GM19463 (cell line): ENCODE measurements at regions not wholly inside any gene's neighbourhood (a gene's known extent, or its start where the extent isn't known, plus 50 kb on each side); places are given as distances from the start of the nearest gene placed in this dataset.

Source experiments
- ATAC-seq: cut with Tn5 transposase; IDR thresholded peaks from one replicate; pipeline ENCODE4 v1.9.1; 2021; ENCODE audit warnings: mild to moderate bottlenecking, moderate library complexity; ENCODE audit not compliant: unreplicated experiment

DNA sequence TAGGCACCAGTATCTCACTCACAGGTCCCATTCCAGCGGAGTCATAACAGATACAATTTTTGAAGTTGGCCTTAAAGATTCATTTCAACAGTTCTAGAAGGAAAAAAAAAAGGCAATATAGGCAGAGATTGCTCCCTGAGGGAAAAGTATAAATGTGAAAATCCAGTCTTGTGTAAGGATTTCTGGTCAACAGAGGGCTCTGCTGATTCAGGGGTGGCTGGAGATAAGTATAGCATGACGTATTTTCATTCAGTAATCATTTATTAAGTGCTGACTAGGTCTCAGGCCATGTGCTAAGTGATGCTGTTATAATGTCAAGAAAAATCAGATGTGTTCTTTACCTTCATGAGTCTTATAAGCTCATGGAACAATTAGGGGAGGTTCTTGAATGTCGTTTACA lies 377.3 kb upstream of the MEF2C start:
- no peak for ATAC-seq

DNA sequence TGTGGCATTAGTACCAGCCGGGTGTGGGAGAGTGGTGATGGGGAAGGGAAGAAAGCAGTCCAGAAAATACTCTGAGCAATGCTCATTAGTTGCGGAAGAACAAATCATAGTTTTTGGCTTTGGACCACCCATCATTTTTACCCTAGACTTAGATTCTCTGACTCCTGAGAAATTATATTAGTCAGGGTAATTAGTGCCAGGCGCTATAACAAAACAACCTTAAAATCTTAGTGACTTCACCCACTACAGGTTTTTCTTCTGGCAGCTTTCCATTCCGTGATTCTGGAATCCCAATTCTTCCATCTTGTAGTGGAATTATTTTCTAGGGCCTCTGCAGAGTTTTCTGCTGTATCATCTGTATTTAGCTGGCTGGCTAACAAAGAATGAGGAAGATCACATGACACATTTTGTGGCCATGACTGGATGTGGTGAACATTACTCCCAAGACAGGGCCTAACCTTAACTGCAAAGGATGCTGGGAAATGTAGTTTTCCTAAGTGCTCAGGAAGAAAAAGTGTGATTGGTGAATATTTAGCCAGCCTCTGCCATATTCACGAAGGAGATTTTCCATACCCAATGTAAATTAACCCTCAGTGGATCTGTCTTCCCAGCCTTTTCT lies 373.0 kb upstream of the MEF2C start:
- ATAC-seq, result no peak

DNA sequence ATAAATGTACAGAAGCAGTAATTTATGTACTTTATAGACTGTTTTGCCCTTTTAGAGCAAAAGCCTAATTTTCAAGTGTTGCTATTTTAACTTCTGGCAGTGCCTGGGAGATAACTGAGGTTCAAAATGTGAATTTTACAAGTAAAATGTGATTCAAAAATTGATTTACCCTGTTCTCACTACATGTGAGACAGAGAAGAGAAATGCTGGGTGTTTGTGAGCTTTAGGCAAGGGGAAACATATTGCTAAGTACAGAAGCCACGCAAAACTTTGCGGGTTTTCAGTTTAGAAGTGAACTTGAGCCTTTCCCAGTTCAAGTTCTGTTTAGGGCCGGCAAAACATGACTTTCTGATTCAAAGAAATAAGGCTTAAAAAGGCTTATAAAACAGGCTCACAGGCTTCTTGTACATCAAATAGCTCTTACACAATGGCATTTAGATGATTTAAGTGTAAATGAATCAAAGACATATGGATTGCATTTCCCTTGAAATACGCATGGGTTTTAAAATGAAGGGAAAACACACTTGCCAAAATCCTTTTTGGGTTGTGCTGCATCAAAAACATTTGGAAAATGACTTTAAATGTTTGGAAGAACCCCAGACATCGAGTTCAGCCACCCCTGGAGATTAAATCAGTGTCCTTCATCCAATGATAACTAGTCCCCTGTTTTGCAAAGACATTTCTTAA lies 370.8 kb upstream of the MEF2C start:
- ATAC-seq, result no peak

DNA sequence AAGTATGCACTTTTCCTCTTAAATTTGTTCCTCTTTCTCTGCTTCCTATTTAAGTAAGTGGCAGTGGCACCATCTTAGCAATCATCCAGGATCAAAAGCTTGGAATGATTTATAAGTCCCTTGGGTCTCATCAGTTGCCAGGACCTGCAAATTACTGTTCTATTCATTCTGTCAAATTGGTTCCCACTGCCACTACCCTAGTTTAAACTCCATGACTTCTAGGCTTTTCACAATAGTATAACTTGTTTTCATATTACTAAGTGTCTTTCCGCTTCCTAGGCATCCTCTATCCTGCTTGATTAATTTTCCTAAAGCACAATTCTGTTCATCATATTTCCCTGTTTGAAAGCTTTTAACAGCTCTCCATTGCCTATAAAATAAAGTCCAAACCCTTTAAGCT lies 363.9 kb upstream of the MEF2C start:
- ATAC-seq, result no peak

DNA sequence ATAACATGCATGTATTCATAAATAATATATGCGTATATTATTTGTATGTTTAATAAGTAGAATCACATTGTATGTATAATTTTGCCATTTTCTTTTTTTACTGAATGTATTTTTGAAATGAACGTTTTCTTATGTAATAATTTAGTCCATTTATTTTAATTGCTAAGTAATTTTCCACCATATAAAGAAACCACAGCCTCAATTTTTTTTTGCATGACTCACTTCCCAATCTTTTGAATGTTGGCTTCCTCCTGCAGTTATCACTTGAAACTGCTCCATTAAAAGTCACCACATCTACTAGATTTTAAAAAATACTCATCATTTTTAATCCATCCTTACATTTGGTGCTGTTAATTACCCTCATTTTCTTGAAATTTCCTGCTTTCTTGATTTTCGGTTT lies 363.3 kb upstream of the MEF2C start:
- ATAC-seq, result no peak

DNA sequence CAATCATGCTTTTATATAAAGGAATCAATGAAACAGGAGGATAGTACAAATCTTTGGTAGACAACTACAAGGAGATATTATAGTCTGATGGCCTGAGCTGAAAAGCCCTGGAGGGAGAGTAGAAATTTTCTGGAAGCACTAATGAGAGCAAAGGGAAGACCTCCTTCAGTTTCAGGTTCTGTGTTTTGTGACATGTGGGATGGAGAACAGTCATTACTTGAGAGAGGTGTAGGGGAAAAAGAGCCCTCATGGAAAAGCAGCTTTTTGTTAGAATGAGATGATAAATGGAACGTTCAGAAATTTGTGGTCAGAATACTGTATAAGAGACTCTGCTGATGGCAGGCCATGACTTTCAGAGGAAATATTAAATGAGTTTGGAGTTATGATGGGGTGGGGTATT lies 360.6 kb upstream of the MEF2C start:
- ATAC-seq, result no peak

DNA sequence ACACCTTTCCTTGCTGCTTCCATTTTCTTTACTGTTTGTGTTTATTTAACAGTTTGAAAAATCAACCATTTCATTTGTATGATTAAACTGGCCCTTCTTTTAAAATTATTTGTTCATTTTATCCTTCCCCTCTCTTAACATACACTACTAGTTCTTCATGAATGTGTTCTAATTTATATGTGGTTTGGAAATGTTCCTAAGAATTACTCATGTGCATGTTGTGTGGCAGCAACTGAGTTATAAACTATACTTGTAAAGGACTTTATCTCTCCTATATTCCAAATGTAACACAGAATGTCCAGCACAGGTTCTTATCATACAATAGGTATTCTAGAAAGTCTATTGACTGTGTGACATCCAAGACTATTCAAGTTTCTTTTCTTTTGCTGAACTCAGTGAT lies 358.2 kb upstream of the MEF2C start:
- no peak for ATAC-seq

DNA sequence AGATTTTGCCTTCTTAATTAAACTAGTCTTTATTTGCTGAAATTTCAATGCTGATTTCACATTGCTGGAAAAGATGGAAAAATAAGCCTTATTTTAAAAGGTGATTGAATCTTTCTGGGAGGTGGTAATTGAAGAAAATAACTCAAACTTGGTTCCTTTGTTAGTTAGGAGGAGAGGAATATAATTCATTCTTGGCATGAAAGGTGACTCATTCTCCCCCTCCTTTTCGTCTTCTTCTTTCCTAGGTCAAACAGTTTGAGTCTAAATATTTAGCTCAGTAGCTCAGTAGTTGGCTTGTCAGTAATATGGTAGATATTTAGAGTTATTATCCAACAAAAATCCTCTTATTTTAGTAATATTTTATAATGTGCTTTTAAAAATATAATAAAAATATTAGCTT lies 353.9 kb upstream of the MEF2C start:
- ATAC-seq, result no peak

DNA sequence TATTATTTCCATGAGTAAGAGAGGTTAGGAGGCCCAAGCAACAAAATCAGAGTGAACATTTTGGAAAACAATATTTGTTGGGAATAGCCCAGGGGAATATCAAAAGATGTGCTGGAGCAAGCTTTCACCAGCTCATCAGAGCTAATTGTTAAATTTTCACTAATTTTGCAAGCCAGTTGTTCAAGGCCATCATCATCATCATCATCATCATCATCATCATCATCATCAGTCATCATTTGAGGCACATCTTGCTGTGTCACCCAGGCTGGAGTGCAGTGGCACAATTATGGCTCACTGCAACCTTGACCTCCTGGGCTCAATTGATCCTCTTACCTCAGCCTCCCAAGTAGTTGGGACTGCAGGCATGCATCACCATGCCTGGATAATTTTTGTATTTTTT lies 350.5 kb upstream of the MEF2C start:
- no peak for ATAC-seq

DNA sequence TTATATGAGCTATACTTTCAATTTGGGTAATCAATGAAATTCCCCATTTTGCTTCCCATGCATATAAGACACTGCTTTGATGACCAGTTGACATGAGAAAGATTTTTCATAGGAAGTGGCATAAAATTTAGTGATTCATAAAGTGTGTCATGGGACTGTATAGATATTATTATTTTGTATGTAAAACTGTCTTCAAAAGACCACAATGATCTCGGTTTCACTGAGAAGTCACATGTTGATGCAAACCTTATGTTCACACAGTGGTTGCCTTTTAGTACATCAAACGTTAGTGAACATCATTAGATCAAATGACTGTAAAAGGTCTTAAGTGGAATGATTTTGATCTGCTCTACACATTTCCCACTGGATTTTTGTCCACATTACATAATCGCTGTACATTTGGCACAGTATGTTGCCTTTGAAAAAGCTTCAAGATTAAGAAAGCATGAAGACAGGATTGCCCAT lies 349.2 kb upstream of the MEF2C start:
- ATAC-seq, result peak; percentile 94

DNA sequence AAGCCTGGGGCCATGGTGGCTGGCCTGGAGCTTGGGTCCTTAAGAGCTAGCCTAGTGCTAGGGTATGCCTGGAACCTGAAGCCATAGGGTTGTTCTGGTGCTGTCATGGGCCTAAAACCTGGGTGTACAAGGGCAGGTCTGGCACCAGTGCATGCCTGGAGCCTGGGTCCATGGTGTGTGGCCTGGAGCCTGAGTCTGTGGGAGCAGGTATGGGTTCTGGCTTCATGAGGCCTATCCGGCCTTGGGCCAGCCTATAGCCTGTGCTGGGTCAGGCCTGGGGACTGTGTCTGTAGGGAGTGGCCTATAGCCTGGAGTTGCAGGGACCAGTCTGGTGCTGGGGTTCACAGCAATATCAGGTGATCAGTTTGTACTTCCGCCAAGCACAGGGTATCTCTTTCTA lies 347.2 kb upstream of the MEF2C start:
- ATAC-seq, result no peak

DNA sequence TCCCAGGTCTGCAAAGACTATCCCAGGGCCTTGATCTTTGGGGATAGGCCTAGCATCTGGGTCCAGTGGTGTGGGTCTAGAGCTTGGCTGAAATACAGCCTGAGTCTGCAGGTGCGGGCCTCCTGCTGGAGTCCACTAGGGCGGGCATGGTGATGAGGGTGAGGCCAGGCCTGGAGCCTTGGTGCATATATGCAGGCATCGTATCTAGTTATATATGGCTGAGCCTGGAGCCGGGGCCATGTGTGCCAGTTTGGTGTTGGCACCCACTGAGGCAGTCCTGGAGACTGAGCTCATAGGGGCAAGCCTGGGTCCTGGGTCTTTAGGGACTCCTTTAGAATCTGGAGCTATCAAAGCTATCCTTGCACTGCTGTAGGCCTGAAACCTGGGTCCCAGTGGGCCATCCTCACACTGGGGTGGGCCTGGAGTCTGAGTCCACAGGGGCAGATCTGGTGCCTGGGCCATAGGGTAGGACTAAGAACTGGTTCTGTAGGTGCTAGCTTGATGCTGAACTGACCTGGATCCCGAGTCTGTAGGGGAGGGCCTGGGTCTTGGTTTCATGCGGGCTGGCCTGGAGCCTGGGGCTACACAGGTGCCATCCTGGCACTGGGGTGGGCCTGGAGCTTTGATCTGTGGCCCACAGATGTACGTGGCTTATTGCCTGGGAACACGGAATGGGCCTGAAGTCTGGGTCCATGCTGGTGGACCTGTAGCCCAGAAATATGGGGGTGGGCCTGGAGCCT lies 346.5 kb upstream of the MEF2C start:
- ATAC-seq, result no peak

DNA sequence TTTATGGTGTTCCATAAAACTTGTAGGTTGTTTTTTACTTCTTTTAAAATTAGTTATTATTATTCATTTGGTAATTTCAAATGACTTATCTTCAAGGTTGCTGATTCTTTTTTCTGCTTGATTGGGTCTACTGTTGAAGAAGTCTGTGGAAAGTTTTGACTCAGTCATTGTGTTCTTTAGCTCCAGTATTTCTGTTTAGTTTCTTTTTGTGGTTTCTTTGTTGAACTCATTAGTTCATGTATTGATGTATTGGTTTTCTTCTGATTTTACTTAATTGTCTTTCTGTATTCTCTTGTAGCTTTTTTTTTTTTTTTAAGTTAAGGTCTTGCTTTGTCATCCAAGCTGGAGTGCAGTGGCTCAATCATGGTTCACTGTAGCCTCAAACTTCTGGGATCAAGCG lies 345.4 kb upstream of the MEF2C start:
- ATAC-seq, result no peak

DNA sequence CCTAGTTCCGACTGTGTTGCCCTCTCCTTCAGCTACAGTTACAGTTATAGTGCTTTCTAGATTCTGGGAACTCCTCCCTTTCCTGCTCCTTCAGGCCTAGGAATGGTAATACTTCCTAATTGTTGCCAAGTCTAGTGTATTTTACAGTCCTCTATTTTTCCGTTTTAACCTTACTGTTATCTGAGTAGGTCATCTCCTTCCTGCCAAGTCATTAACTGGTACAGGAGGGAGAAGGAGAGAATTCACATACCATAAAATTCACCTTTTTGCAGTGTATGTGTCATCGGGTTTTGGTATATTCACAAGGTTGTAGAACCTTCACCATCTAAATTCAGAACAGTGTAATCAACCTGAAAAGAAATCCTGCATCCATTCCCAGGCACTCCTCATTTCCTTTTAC lies 335.4 kb upstream of the MEF2C start:
- ATAC-seq, result no peak

DNA sequence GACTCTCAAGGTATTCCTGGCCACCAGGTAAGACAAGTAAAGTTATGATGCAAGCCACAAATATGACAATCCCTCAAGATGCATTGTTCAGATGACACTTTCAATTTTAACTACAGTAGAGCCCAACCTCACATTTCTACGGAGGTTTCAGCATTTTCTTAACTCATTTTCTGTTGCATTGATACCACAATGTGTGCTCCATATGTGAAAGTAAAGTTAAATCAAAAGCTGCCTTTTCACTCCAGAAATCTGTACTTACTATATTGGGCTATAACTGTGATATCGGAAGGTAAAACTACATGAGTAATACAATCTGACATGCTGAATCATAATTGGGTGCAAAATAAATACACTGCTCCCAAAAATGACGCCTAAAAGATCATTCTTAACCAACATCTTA lies 333.6 kb upstream of the MEF2C start:
- ATAC-seq, result no peak

DNA sequence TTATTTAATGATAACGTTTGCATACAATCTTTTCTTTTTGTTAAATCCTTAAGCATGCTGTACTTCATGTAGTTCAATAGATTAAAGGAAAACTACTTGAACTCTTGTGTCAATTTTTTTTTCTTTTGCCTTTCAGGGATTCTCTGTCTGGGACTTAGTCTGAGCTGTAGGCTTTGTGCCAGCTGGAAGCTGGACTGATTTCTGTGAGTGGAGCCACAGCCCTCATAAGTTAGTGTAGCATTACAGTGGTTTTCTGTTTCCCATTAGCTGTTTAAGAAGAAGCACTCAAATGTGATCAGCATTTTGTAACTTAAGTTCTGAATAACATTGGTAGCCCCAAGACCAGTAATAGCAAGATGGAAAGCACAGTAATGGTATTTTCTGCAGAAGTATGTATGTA lies 330.6 kb upstream of the MEF2C start:
- no peak for ATAC-seq

DNA sequence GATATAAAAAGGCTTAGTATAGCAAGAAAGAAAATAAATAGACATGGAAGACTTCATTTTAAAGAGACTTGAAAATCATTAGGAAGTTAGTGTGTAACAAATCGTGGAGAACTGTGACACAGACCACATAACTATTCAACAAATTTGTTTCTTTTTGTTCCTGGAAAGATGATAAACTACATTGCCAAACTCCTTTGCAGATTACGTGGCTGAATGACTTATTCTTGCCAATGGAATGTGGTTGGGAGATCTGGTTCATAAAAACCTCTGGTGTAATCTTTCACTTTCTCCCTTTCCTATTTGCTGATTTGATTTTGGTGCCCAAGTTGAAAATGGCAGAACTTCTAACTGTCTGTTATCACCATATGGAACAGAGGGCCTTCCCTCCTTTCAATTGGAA lies 328.9 kb upstream of the MEF2C start:
- no peak for ATAC-seq

DNA sequence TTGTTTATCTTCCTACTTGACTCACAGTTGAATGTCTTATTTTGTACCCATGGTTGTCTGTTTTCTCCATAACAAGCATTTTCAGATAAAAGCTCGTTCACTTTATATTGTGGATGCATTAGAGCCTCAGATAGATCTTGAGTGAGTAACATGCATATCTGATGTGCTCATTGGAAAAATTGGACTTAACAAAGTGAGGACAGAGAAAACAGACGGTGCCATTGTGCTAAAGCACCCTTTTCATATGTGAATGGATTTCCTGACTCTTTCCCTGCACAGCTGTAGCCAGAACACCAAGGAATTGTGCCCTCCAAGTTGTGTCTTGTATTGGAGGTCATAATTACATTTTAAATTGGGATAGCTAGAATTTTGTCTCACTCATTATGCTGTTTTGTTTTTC lies 325.8 kb upstream of the MEF2C start:
- ATAC-seq, result no peak

DNA sequence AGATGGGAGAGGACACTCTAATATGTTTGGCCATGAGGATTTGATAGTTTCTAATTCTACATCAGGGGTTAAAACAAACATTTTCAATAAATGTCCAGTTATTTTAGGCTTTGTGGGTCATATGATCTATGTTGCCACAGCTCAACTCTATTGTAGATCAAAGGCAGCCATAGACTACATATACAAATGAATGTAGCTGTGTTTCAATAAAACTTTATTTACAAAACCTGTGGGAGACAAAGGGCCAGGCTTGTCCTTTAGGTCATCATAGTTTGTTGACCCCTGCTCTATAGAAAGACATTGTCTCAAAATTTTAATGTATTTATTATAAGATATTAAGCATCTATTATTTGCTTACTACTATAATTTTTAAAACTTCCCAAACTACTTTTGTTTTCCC lies 325.4 kb upstream of the MEF2C start:
- no peak for ATAC-seq

DNA sequence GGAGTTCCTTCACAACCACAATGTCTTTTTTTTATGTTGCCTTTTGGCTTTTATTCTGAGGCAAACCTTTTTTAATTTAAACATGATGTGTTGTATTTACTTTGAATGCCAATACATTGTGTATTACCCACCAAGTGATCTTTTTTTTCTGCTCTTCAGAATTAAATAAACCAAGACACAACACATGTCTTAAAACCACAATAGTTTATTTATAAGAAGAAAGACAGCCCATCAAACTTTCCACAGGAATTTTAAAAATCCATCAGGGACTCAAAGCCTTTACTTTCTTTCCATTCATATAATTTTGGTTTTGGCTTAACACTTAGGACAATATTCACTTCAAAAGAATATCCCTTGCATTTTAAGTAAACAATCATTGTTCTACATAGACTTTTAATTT lies 321.8 kb upstream of the MEF2C start:
- ATAC-seq, result no peak

DNA sequence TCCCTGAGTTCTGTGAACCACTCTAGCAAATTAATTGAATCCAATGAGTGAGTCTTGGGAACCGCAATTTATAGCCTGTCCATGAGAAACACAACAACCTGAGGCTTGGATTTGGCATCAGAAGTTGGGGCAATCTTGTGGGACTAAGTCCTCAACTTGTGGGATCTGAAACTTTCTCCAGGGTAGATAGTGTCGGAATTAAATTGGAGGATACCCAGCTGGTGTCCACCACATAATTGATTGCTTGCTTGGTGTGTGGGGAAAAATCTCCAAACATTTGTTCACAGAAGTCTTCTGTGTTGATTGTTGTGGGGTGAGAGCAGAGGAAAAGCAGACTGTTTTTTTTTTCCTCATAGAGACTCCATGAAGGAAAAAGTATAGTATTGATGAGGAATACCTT lies 320.6 kb upstream of the MEF2C start:
- no peak for ATAC-seq

DNA sequence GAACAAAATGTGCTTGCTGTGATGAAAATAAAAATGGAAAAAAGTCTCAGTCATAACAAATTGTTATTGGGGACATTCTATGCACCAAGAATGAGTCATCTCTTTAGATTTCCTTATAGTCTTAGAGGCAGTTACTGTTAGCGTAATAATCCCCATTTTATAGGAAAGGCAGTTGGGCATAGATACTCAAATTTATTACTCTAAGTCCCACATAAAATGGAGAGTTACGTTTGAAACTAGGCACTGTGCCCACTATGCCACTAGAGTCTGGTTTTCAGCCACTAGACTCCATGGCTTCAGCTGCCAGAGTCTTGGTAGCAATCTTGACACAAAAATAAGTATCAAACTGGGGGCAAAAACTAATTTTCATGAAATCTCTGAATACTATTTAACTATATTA lies 317.9 kb upstream of the MEF2C start:
- ATAC-seq, result no peak
